Cardiac fibroblast (primary cell): ENCODE measurements at regions not wholly inside any gene's neighbourhood (a gene's known extent, or its start where the extent isn't known, plus 50 kb on each side); places are given as distances from the start of the nearest gene placed in this dataset.

Source experiments
- DNase-seq, 2 donors: peaks; one replicate each; pipeline versions ENCODE4 v3.0.0 to v3.0.0-alpha.2; 2010; ENCODE audit warnings: low read depth in 2 of 2
- H3K4me3 ChIP-seq, 2 donors: replicated peaks in 1 of 2; 1 replicate in 1 of 2; 2 replicates in 1 of 2; pipeline ENCODE4 v1.5.1; 2011; ENCODE audit warnings: low read depth in 2 of 2, low read length in 2 of 2, mild to moderate bottlenecking in 2 of 2, moderate library complexity in 1 of 2
- CTCF ChIP-seq: IDR thresholded peaks from one replicate; pipeline ENCODE4 v1.5.1; 2011; ENCODE audit warnings: low read depth, mild to moderate bottlenecking, low read length, inconsistent platforms

- no peak for TF ChIP-seq CTCF
- DNase-seq: no peak
- H3K4me3 ChIP-seq: no peak overlapping the region
Measured at GRCh38 chr2:120677221-120677620, 58.4 kb upstream of the GLI2 start.

- DNase-seq: no peak
- no peak for TF ChIP-seq CTCF
- H3K4me3 ChIP-seq: no peak overlapping the region
Measured at GRCh38 chr2:120677696-120678247, 57.9 kb upstream of the GLI2 start.

GRCh38 chr2:120678251-120678650, 57.4 kb upstream of the GLI2 start:
- peak in 1 of 2 donors; percentile 56 for DNase-seq
- TF ChIP-seq CTCF: no peak
- H3K4me3 ChIP-seq: no peak overlapping the region

GRCh38 chr2:120678926-120679325, 56.7 kb upstream of the GLI2 start:
- TF ChIP-seq CTCF: no peak
- no peak overlapping the region for H3K4me3 ChIP-seq

GRCh38 chr2:120679526-120679925, 56.1 kb upstream of the GLI2 start:
- DNase-seq: no peak
- H3K4me3 ChIP-seq: no peak overlapping the region
- no peak for TF ChIP-seq CTCF

More at GRCh38 chr2:120678926-120679325, 56.7 kb upstream of the GLI2 start:
- DNase-seq: no peak

GRCh38 chr2:120680136-120680761, 55.4 kb upstream of the GLI2 start:
- no peak overlapping the region for H3K4me3 ChIP-seq
- TF ChIP-seq CTCF: peak; percentile 56
- peak; percentile 91 to 93 for DNase-seq

GRCh38 chr2:120681181-120681580, 54.5 kb upstream of the GLI2 start:
- no peak for DNase-seq
- H3K4me3 ChIP-seq: no peak overlapping the region

More at GRCh38 chr2:120681181-120681580, 54.5 kb upstream of the GLI2 start:
- TF ChIP-seq CTCF: no peak
